CD14-positive monocyte (primary cell): ENCODE measurements at regions not wholly inside any gene's neighbourhood (a gene's known extent, or its start where the extent isn't known, plus 50 kb on each side); places are given as distances from the start of the nearest gene placed in this dataset.

ENCODE experiments used
- DNase-seq, 3 donors: peaks; one replicate each; pipeline ENCODE4 v3.0.0-alpha.2; 2011 to 2022
- H2AFZ ChIP-seq: 2 replicates; pipeline ENCODE4 v1.6.0; 2012; ENCODE audit warnings: mild to moderate bottlenecking, low read depth, low read length, inconsistent platforms; ENCODE audit not compliant: insufficient read depth, poor library complexity, severe bottlenecking
- H3K27ac ChIP-seq, 2 donors: 1 replicate in 1 of 2; 2 replicates in 1 of 2; pipeline ENCODE4 v1.5.1; 2012 to 2013; ENCODE audit warnings: low read length in 2 of 2, control low read depth in 1 of 2, inconsistent platforms in 1 of 2, low read depth in 1 of 2, mild to moderate bottlenecking in 1 of 2
- H3K27me3 ChIP-seq, 2 donors: one replicate each; pipeline versions ENCODE4 v1.6.0 to v1.6.1; 2011 to 2013; ENCODE audit warnings: low read length in 2 of 2; ENCODE audit not compliant: control insufficient read depth in 2 of 2, insufficient read depth in 2 of 2
- H3K36me3 ChIP-seq, 2 donors: replicated peaks in 1 of 2; 1 replicate in 1 of 2; 2 replicates in 1 of 2; pipeline versions ENCODE4 v1.5.1 to v1.6.1; 2012 to 2013; ENCODE audit warnings: low read length in 2 of 2, control low read depth in 1 of 2, inconsistent platforms in 1 of 2, mild to moderate bottlenecking in 1 of 2; ENCODE audit not compliant: insufficient read depth in 2 of 2, control insufficient read depth in 1 of 2
- H3K4me1 ChIP-seq, 2 donors: 1 replicate in 1 of 2; 2 replicates in 1 of 2; pipeline versions ENCODE4 v1.5.1 to v1.6.1; 2012 to 2013; ENCODE audit warnings: low read length in 2 of 2, control low read depth in 1 of 2, inconsistent platforms in 1 of 2, mild to moderate bottlenecking in 1 of 2, moderate library complexity in 1 of 2; ENCODE audit not compliant: insufficient read depth in 2 of 2, control insufficient read depth in 1 of 2
- H3K4me2 ChIP-seq: replicated peaks from 2 replicates; pipeline ENCODE3; 2012; ENCODE audit warnings: low read length, moderate library complexity, mild to moderate bottlenecking; ENCODE audit not compliant: poor library complexity, severe bottlenecking; ENCODE audit errors: extremely low read depth
- H3K4me3 ChIP-seq, 3 experiments: fragments of 200-600 bp in 1 of 3; sonication (generic) in 1 of 3; replicated peaks in 1 of 3; 1 replicate in 2 of 3; 2 replicates in 1 of 3; pipeline ENCODE4 v1.5.1; 2011 to 2013; ENCODE audit warnings: low read length in 3 of 3, mild to moderate bottlenecking in 3 of 3, control low read depth in 2 of 3, low read depth in 2 of 3, inconsistent platforms in 1 of 3, moderate library complexity in 1 of 3
- H3K79me2 ChIP-seq: 2 replicates; pipeline ENCODE4 v1.6.0; 2012; ENCODE audit warnings: mild to moderate bottlenecking, control low read depth, inconsistent platforms, low read length, moderate library complexity; ENCODE audit not compliant: insufficient read depth
- H3K9ac ChIP-seq: 2 replicates; pipeline ENCODE4 v1.6.0; 2017; ENCODE audit warnings: low read length, mild to moderate bottlenecking; ENCODE audit not compliant: insufficient read depth, poor library complexity, severe bottlenecking
- H3K9me3 ChIP-seq, 2 donors: replicated peaks in 1 of 2; 1 replicate in 1 of 2; 2 replicates in 1 of 2; pipeline versions ENCODE4 v1.5.1 to v1.6.1; 2012 to 2013; ENCODE audit warnings: low read length in 2 of 2, control low read depth in 1 of 2; ENCODE audit not compliant: control insufficient read depth in 1 of 2, insufficient read depth in 1 of 2
- H4K20me1 ChIP-seq: 2 replicates; pipeline ENCODE4 v1.6.0; 2012; ENCODE audit warnings: mild to moderate bottlenecking, low read length, control low read depth, moderate library complexity; ENCODE audit not compliant: insufficient read depth
- H3K27ac Mint-ChIP-seq, 7 donors: one replicate each; pipeline ENCODE4 v1.8.0; 2020; ENCODE audit warnings: mild to moderate bottlenecking in 7 of 7, mixed read lengths in 7 of 7, moderate library complexity in 6 of 7, inconsistent platforms in 2 of 7
- H3K27me3 Mint-ChIP-seq, 3 donors: one replicate each; pipeline ENCODE4 v1.8.0; 2021 to 2022; ENCODE audit warnings: low read depth in 3 of 3, mild to moderate bottlenecking in 3 of 3, mixed read lengths in 3 of 3, moderate library complexity in 3 of 3, inconsistent platforms in 1 of 3
- H3K36me3 Mint-ChIP-seq, 2 donors: one replicate each; pipeline ENCODE4 v1.8.0; 2020; ENCODE audit warnings: mixed read lengths in 2 of 2, inconsistent platforms in 1 of 2, mild to moderate bottlenecking in 1 of 2
- H3K4me1 Mint-ChIP-seq: one replicate; pipeline ENCODE4 v1.8.0; 2020; ENCODE audit warnings: mild to moderate bottlenecking, mixed read lengths
- H3K4me3 Mint-ChIP-seq, 2 donors: one replicate each; pipeline ENCODE4 v1.8.0; 2020; ENCODE audit warnings: mild to moderate bottlenecking in 2 of 2, mixed read lengths in 2 of 2, moderate library complexity in 1 of 2
- H3K9me3 Mint-ChIP-seq, 7 donors: one replicate each; pipeline ENCODE4 v1.8.0; 2020 to 2022; ENCODE audit warnings: mixed read lengths in 7 of 7, mild to moderate bottlenecking in 6 of 7, moderate library complexity in 6 of 7, inconsistent platforms in 2 of 7
- WGBS: methylation state at CpG from one replicate; pipeline ENCODE4 v1.1.5; 2013; ENCODE audit warnings: missing lambda C conversion rate; ENCODE audit not compliant: insufficient coverage; 5-methylcytosine and 5-hydroxymethylcytosine counted together
- intact Hi-C, 2 donors: fragments of 100-400 bp; cut with micrococcal nuclease; formaldehyde crosslinking; loops; one replicate each; pipeline versions ENCODE4 v1.15.0 to v1.15.1; 2023
- TF ChIP-seq, protein P1 (sequence below): fragments of 200-600 bp; IDR thresholded peaks from one replicate; pipeline ENCODE4 v1.8.0; 2022; ENCODE audit warnings: antibody characterized with exemption, mild to moderate bottlenecking

DNA sequence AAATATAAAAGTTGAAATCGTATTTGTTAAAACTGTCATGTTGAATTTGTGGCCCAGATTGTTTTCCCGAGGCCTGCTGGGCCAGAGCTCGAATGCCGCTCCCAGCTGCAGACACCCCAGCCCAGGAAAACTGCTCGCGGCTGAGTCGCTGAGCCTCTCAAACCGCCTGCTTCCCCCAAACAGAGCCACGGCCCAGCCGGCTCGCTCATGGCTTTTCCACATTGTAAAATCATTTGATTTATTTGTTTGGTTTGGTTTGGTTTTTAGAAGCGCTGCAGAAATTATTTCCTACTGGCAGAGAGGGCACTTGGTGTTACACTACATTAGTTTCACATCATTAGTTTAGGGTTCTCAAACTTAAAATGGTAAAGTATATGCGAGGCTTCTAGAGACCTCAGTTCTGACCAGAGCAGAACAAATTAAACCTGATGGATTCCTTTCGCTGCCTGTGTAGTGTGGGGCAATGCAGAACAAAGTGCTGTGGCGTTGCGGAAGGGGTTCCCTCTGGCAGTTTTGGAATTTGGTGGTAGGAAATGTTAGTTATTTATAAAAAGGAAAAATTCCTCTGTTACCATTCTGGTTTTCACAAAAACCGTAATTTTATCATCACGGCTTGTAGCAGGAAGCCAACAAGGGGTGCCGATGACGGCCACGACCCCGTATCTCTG, 156.5 kb upstream of the PITX1 start:
- Histone ChIP-seq H3K36me3 (no peaks in the 10 kb centered on the region), H3K4me1 (peaks cover 9 to 10% of the 10 kb centered on the region in 2 donors), H3K27ac (no peak overlapping the region), H3K79me2 (no peaks in the 10 kb centered on the region), H2AFZ (peak overlapping the region; percentile 80), H3K9ac (peak overlapping the region; percentile 29), H3K4me3 (peak overlapping the region in 2 of 3 experiments; percentile 16 to 67), H3K27me3 (peaks cover 22 to 58% of the 10 kb centered on the region in 2 donors), H4K20me1 (no peaks in the 10 kb centered on the region), H3K4me2 (peak overlapping the region; percentile 79), H3K9me3 (no peaks in the 10 kb centered on the region)
- DNase-seq, result no peak
- TF ChIP-seq, protein P1, sequence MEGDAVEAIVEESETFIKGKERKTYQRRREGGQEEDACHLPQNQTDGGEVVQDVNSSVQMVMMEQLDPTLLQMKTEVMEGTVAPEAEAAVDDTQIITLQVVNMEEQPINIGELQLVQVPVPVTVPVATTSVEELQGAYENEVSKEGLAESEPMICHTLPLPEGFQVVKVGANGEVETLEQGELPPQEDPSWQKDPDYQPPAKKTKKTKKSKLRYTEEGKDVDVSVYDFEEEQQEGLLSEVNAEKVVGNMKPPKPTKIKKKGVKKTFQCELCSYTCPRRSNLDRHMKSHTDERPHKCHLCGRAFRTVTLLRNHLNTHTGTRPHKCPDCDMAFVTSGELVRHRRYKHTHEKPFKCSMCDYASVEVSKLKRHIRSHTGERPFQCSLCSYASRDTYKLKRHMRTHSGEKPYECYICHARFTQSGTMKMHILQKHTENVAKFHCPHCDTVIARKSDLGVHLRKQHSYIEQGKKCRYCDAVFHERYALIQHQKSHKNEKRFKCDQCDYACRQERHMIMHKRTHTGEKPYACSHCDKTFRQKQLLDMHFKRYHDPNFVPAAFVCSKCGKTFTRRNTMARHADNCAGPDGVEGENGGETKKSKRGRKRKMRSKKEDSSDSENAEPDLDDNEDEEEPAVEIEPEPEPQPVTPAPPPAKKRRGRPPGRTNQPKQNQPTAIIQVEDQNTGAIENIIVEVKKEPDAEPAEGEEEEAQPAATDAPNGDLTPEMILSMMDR, result no peak
- 54% methylated on average over 13 of the region's 22 CpGs for WGBS
- Mint-ChIP-seq H3K4me1 (peaks cover 9% of the 10 kb centered on the region), H3K27me3 (peaks cover 41 to 70% (median 46%) of the 10 kb centered on the region in 3 donors), H3K4me3 (peak overlapping the region in 1 of 2 donors; percentile 91), H3K9me3 (peaks cover 0 to 6% (median 0%) of the 10 kb centered on the region in 7 donors), H3K27ac (no peak overlapping the region), H3K36me3 (peaks cover 0 to 3% of the 10 kb centered on the region in 2 donors)
- intact Hi-C loops, result loop anchor here in 1 of 2 donors (10.0 kb wide), 1 partner anchor 156 kb away; the partner anchor contains the start of gene PITX1

DNA sequence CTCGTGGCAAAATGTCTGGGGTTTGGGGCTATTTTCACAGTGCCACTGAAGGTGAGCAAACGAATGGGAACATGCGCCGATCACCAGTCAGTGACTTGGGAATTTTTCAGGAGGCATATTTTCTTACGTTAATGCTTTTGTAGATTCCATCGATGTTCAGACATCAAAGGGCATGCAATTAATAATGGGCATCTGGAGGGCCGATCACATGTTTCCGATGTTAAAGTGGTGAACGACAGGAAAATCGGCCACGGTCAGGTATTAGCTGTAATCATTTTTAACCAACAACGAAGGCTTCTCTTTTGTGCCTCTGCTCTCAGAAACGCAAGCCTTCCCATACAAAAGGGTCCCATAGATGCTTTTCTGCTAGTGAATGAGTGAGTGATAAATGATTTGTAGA, 155.0 kb upstream of the PITX1 start:
- Histone ChIP-seq H3K79me2 (no peaks in the 10 kb centered on the region), H3K36me3 (no peaks in the 10 kb centered on the region), H3K27me3 (peaks cover 22 to 58% of the 10 kb centered on the region in 2 donors), H4K20me1 (no peaks in the 10 kb centered on the region), H2AFZ (no peak overlapping the region), H3K9ac (no peak overlapping the region), H3K4me1 (peaks cover 9 to 10% of the 10 kb centered on the region in 2 donors), H3K4me2 (no peak overlapping the region), H3K27ac (no peak overlapping the region), H3K4me3 (no peak overlapping the region), H3K9me3 (peaks cover 0 to 4% of the 10 kb centered on the region in 2 donors)
- intact Hi-C loops, result no loop called here
- Mint-ChIP-seq H3K36me3 (peaks cover 0 to 3% of the 10 kb centered on the region in 2 donors), H3K27ac (no peak overlapping the region), H3K4me3 (peak overlapping the region in 1 of 2 donors; percentile 59), H3K27me3 (peaks cover 38 to 56% (median 46%) of the 10 kb centered on the region in 3 donors), H3K9me3 (peaks cover 0 to 6% (median 2%) of the 10 kb centered on the region in 7 donors), H3K4me1 (peaks cover 9% of the 10 kb centered on the region)
- no peak for DNase-seq
- TF ChIP-seq, protein P1, result no peak
- WGBS, result 97% methylated on average over 8 of the region's 13 CpGs
